Mesodermal cell (in vitro differentiated cells): ENCODE measurements at regions not wholly inside any gene's neighbourhood (a gene's known extent, or its start where the extent isn't known, plus 50 kb on each side); places are given as distances from the start of the nearest gene placed in this dataset.
"Not testable (repeated sequence)": the region's sequence is repeated elsewhere in the genome, so short reads cannot be mapped to it uniquely, and the experiment has no call there.

ENCODE experiments used
- H3K27ac ChIP-seq: 2 replicates; pipeline ENCODE4 v1.7.0; 2013; ENCODE audit warnings: mild to moderate bottlenecking, low read depth, low read length, moderate library complexity; ENCODE audit not compliant: severe bottlenecking
- H3K36me3 ChIP-seq: 2 replicates; pipeline ENCODE4 v1.7.1; 2013; ENCODE audit warnings: mild to moderate bottlenecking, low read length, moderate library complexity; ENCODE audit not compliant: control insufficient read depth, insufficient read depth
- H3K4me1 ChIP-seq: one replicate; pipeline ENCODE4 v1.7.1; 2013; ENCODE audit warnings: mild to moderate bottlenecking, low read length; ENCODE audit not compliant: insufficient read depth, control insufficient read depth, poor library complexity, severe bottlenecking
- H3K4me3 ChIP-seq: 2 replicates; pipeline ENCODE4 v1.7.0; 2013; ENCODE audit warnings: low read length, control low read depth, mild to moderate bottlenecking; ENCODE audit not compliant: insufficient read depth, poor library complexity, severe bottlenecking; ENCODE audit errors: extremely low read depth
- H3K9me3 ChIP-seq: 2 replicates; pipeline ENCODE4 v1.7.1; 2013; ENCODE audit warnings: mild to moderate bottlenecking, low read length, moderate library complexity; ENCODE audit not compliant: control insufficient read depth
- WGBS, 2 experiments: methylation state at CpG; one replicate each; pipeline ENCODE4 v1.1.5; 2013; ENCODE audit warnings: missing lambda C conversion rate in 2 of 2; ENCODE audit not compliant: insufficient coverage in 2 of 2; 5-methylcytosine and 5-hydroxymethylcytosine counted together

- WGBS, 2 experiments, result 90 to 100% methylated on average over 1 to 3 of the region's 3 CpGs
Observed at GRCh38 chr12:114032801-114033200, 66.7 kb upstream of the RBM19 start.

GRCh38 chr12:114030451-114030850 lies 64.3 kb upstream of the RBM19 start:
- Histone ChIP-seq H3K4me1 (no peaks in the 10 kb centered on the region), H3K4me3 (no peak overlapping the region)
- 73 to 89% methylated on average over 2 to 4 of the region's 4 CpGs for WGBS, 2 experiments

More at GRCh38 chr12:114032801-114033200, 66.7 kb upstream of the RBM19 start:
- no peaks in the 10 kb centered on the region for H3K9me3 ChIP-seq
- H3K36me3 ChIP-seq, result no peaks in the 10 kb centered on the region
- no peak overlapping the region for H3K27ac ChIP-seq
- H3K4me3 ChIP-seq, result no peak overlapping the region
- H3K4me1 ChIP-seq, result no peaks in the 10 kb centered on the region

GRCh38 chr12:114026805-114027204 lies 60.7 kb upstream of the RBM19 start:
- H3K9me3 ChIP-seq, result no peaks in the 10 kb centered on the region
- H3K4me3 ChIP-seq, result no peak overlapping the region
- no peak overlapping the region for H3K27ac ChIP-seq
- no peaks in the 10 kb centered on the region for H3K4me1 ChIP-seq
- WGBS, 2 experiments, result 83% methylated on average over 2 to 3 of the region's 4 CpGs
- H3K36me3 ChIP-seq, result no peaks in the 10 kb centered on the region

More at GRCh38 chr12:114030451-114030850, 64.3 kb upstream of the RBM19 start:
- Histone ChIP-seq H3K27ac (no peak overlapping the region), H3K36me3 (no peaks in the 10 kb centered on the region), H3K9me3 (no peaks in the 10 kb centered on the region)

GRCh38 chr12:114025935-114026334 lies 59.8 kb upstream of the RBM19 start:
- Histone ChIP-seq H3K36me3 (no peaks in the 10 kb centered on the region), H3K4me1 (no peaks in the 10 kb centered on the region), H3K9me3 (no peaks in the 10 kb centered on the region), H3K27ac (no peak overlapping the region), H3K4me3 (no peak overlapping the region)
- 60 to 85% methylated on average over 1 to 3 of the region's 3 CpGs for WGBS, 2 experiments

GRCh38 chr12:114022081-114022480 lies 56.0 kb upstream of the RBM19 start:
- not testable (repeated sequence) for H3K4me3 ChIP-seq, H3K27ac ChIP-seq, H3K36me3 ChIP-seq, H3K4me1 ChIP-seq, H3K9me3 ChIP-seq
- WGBS, 2 experiments, result 87 to 100% methylated on average over 3 of the region's 5 CpGs

GRCh38 chr12:114018669-114019068 lies 52.5 kb upstream of the RBM19 start:
- no peaks in the 10 kb centered on the region for H3K9me3 ChIP-seq
- no peak overlapping the region for H3K4me3 ChIP-seq
- no peaks in the 10 kb centered on the region for H3K4me1 ChIP-seq
- WGBS, 2 experiments, result no CpG with 5 or more reads among the region's 1 CpG
- no peaks in the 10 kb centered on the region for H3K36me3 ChIP-seq
- no peak overlapping the region for H3K27ac ChIP-seq
